T-cell (primary cell): ENCODE measurements at regions not wholly inside any gene's neighbourhood (a gene's known extent, or its start where the extent isn't known, plus 50 kb on each side); places are given as distances from the start of the nearest gene placed in this dataset.

Experiments used
- ATAC-seq, 4 experiments: fragments of 200-7000 bp in 3 of 4; fragments of 150-1000 bp in 1 of 4; cut with Tn5 transposase; replicated peaks in 1 of 4; 1 replicate in 3 of 4; 2 replicates in 1 of 4; pipeline ENCODE4 v1.10.0; 2021; ENCODE audit warnings: moderate library complexity in 3 of 4, mild to moderate bottlenecking in 2 of 4, moderate number of reproducible peaks in 1 of 4
- CTCF ChIA-PET, 2 donors: fragments of 300-600 bp; sonication (Branson Sonifier 250); formaldehyde crosslinking; loops; one replicate each; lab custom pipeline; 2022; ENCODE audit warnings: antibody characterized with exemption in 2 of 2; lab: Charles Lee
- POLR2A ChIA-PET, 2 donors: fragments of 300-600 bp; sonication (Branson Sonifier 250); formaldehyde crosslinking; loops; one replicate each; lab custom pipeline; 2022; ENCODE audit warnings: antibody characterized with exemption in 2 of 2; lab: Charles Lee
- DNase-seq, 35 experiments: peaks; one replicate each; pipeline versions ENCODE4 v3.0.0 to v3.0.0-alpha.2; 2013 to 2023
- H3K27ac ChIP-seq: one replicate; pipeline ENCODE4 v1.5.1; 2013; ENCODE audit warnings: low read length
- H3K27me3 ChIP-seq, 2 experiments: replicated peaks in 1 of 2; 1 replicate in 1 of 2; 2 replicates in 1 of 2; pipeline versions ENCODE4 v1.6.1 to v1.7.0; 2013; ENCODE audit warnings: low read length in 1 of 2, mixed read lengths in 1 of 2; ENCODE audit not compliant: control insufficient read depth in 2 of 2, insufficient read depth in 2 of 2; ENCODE audit errors: extremely low read depth in 1 of 2
- H3K36me3 ChIP-seq, 2 donors: 1 replicate in 1 of 2; 2 replicates in 1 of 2; pipeline versions ENCODE4 v1.6.1 to v1.7.0; 2013; ENCODE audit warnings: low read length in 1 of 2; ENCODE audit not compliant: control insufficient read depth in 2 of 2, insufficient read depth in 1 of 2; ENCODE audit errors: extremely low read depth in 1 of 2
- H3K4me1 ChIP-seq, 2 experiments: 1 replicate in 1 of 2; 2 replicates in 1 of 2; pipeline versions ENCODE4 v1.6.1 to v1.7.0; 2013; ENCODE audit warnings: low read length in 2 of 2, mixed read lengths in 1 of 2; ENCODE audit not compliant: insufficient read depth in 2 of 2, control insufficient read depth in 1 of 2; ENCODE audit errors: extremely low read depth in 1 of 2
- H3K4me3 ChIP-seq, 2 donors: 1 replicate in 1 of 2; 2 replicates in 1 of 2; pipeline versions ENCODE4 v1.5.1 to v1.7.0; 2013; ENCODE audit warnings: mild to moderate bottlenecking in 2 of 2, low read length in 1 of 2, moderate library complexity in 1 of 2; ENCODE audit not compliant: control insufficient read depth in 1 of 2; ENCODE audit errors: extremely low read depth in 1 of 2
- H3K9me3 ChIP-seq: 2 replicates; pipeline ENCODE4 v1.7.0; 2013
- H3K27ac Mint-ChIP-seq, 2 donors: one replicate each; pipeline ENCODE4 v1.8.0; 2020 to 2021; ENCODE audit warnings: mild to moderate bottlenecking in 2 of 2, mixed read lengths in 2 of 2
- H3K27me3 Mint-ChIP-seq, 2 donors: one replicate each; pipeline ENCODE4 v1.8.0; 2021 to 2022; ENCODE audit warnings: mixed read lengths in 2 of 2
- H3K36me3 Mint-ChIP-seq: one replicate; pipeline ENCODE4 v1.8.0; 2021; ENCODE audit warnings: mixed read lengths
- H3K4me1 Mint-ChIP-seq, 3 donors: one replicate each; pipeline ENCODE4 v1.8.0; 2020 to 2022; ENCODE audit warnings: mixed read lengths in 3 of 3, mild to moderate bottlenecking in 1 of 3
- H3K4me3 Mint-ChIP-seq, 3 donors: one replicate each; pipeline ENCODE4 v1.8.0; 2020 to 2022; ENCODE audit warnings: mild to moderate bottlenecking in 3 of 3, mixed read lengths in 3 of 3, moderate library complexity in 3 of 3
- H3K9me3 Mint-ChIP-seq, 3 donors: one replicate each; pipeline ENCODE4 v1.8.0; 2020 to 2022; ENCODE audit warnings: mixed read lengths in 3 of 3
- WGBS: methylation state at CpG from one replicate; pipeline ENCODE4 v1.1.5; 2013; ENCODE audit warnings: missing lambda C conversion rate; ENCODE audit not compliant: insufficient coverage; 5-methylcytosine and 5-hydroxymethylcytosine counted together

- DNase-seq (no peak), ATAC-seq (no peak)
- no peaks in the 10 kb centered on the region for H3K36me3 Mint-ChIP-seq
- POLR2A ChIA-PET: no interaction called here
- no peaks in the 10 kb centered on the region for H3K27me3 ChIP-seq
- CTCF ChIA-PET: interaction anchor here in 1 of 2 donors (0.6 kb wide), 1 partner anchor 52 kb away, joined by 3 read pairs; no protein-coding TSS in a partner anchor
- H3K4me3 Mint-ChIP-seq: no peak overlapping the region
- H3K9me3 ChIP-seq: no peaks in the 10 kb centered on the region
- no peaks in the 10 kb centered on the region for H3K27me3 Mint-ChIP-seq
- no peaks in the 10 kb centered on the region for H3K36me3 ChIP-seq
- H3K4me1 ChIP-seq: no peaks in the 10 kb centered on the region
- no peaks in the 10 kb centered on the region for H3K9me3 Mint-ChIP-seq
- no peak overlapping the region for H3K27ac Mint-ChIP-seq
- WGBS: no CpG with 5 or more reads among the region's 1 CpG
- peaks cover 2 to 10% (median 8%) of the 10 kb centered on the region in 3 donors for H3K4me1 Mint-ChIP-seq
- no peak overlapping the region for H3K27ac ChIP-seq
- H3K4me3 ChIP-seq: no peak overlapping the region
Observed at GRCh38 chr3:176969066-176969465, 228.2 kb downstream of the TBL1XR1 start.

- ChIA-PET POLR2A (no interaction called here), CTCF (interaction anchor here in 1 of 2 donors (0.6 kb wide), 1 partner anchor 52 kb away, joined by 3 read pairs; no protein-coding TSS in a partner anchor)
- Histone ChIP-seq H3K4me1 (no peaks in the 10 kb centered on the region), H3K4me3 (no peak overlapping the region), H3K27ac (no peak overlapping the region), H3K36me3 (no peaks in the 10 kb centered on the region), H3K9me3 (no peaks in the 10 kb centered on the region), H3K27me3 (no peaks in the 10 kb centered on the region)
- H3K4me3 Mint-ChIP-seq: no peak overlapping the region
- H3K9me3 Mint-ChIP-seq: no peaks in the 10 kb centered on the region
- peaks cover 2 to 10% (median 8%) of the 10 kb centered on the region in 3 donors for H3K4me1 Mint-ChIP-seq
- no CpG with 5 or more reads among the region's 2 CpGs for WGBS
- no peaks in the 10 kb centered on the region for H3K36me3 Mint-ChIP-seq
- ATAC-seq: no peak
- DNase-seq: no peak
- H3K27ac Mint-ChIP-seq: no peak overlapping the region
- no peaks in the 10 kb centered on the region for H3K27me3 Mint-ChIP-seq
Observed at GRCh38 chr3:176968631-176969030, 228.7 kb downstream of the TBL1XR1 start.

GRCh38 chr3:176967522-176967921, 229.8 kb downstream of the TBL1XR1 start:
- no peak overlapping the region for H3K4me3 Mint-ChIP-seq
- ChIA-PET POLR2A (interaction anchor here in 1 of 2 donors (0.6 kb wide), 1 partner anchor 28 kb away, joined by 3 read pairs; no protein-coding TSS in a partner anchor), CTCF (no interaction called here)
- ATAC-seq (no peak), DNase-seq (no peak)
- WGBS: 100% methylated on average over 1 of the region's 3 CpGs
- no peaks in the 10 kb centered on the region for H3K9me3 ChIP-seq
- H3K27ac Mint-ChIP-seq: no peak overlapping the region
- H3K4me1 ChIP-seq: no peaks in the 10 kb centered on the region
- H3K36me3 Mint-ChIP-seq: no peaks in the 10 kb centered on the region
- peaks cover 0 to 4% of the 10 kb centered on the region in 2 donors for H3K27me3 Mint-ChIP-seq
- H3K4me1 Mint-ChIP-seq: peaks cover 2 to 10% (median 8%) of the 10 kb centered on the region in 3 donors
- H3K36me3 ChIP-seq: no peaks in the 10 kb centered on the region
- no peaks in the 10 kb centered on the region for H3K9me3 Mint-ChIP-seq
- no peak overlapping the region for H3K27ac ChIP-seq
- H3K27me3 ChIP-seq: no peaks in the 10 kb centered on the region
- H3K4me3 ChIP-seq: no peak overlapping the region

- Histone ChIP-seq H3K27ac (no peak overlapping the region), H3K9me3 (no peaks in the 10 kb centered on the region), H3K4me1 (no peaks in the 10 kb centered on the region), H3K4me3 (no peak overlapping the region), H3K36me3 (no peaks in the 10 kb centered on the region), H3K27me3 (no peaks in the 10 kb centered on the region)
- no peaks in the 10 kb centered on the region for H3K36me3 Mint-ChIP-seq
- WGBS: 100% methylated on average over 2 of the region's 5 CpGs
- no peak overlapping the region for H3K27ac Mint-ChIP-seq
- peaks cover 0 to 6% of the 10 kb centered on the region in 2 donors for H3K27me3 Mint-ChIP-seq
- no peaks in the 10 kb centered on the region for H3K9me3 Mint-ChIP-seq
- ATAC-seq (no peak), DNase-seq (no peak)
- CTCF ChIA-PET: interaction anchor here in 1 of 2 donors (1.2 kb wide), 1 partner anchor 24 kb away, joined by 3 read pairs; no protein-coding TSS in a partner anchor
- POLR2A ChIA-PET: no interaction called here
- H3K4me1 Mint-ChIP-seq: peaks cover 2 to 10% (median 8%) of the 10 kb centered on the region in 3 donors
- H3K4me3 Mint-ChIP-seq: no peak overlapping the region
Observed at GRCh38 chr3:176964661-176965060, 232.6 kb downstream of the TBL1XR1 start.

- no peaks in the 10 kb centered on the region for H3K27me3 ChIP-seq
- no CpG with 5 or more reads among the region's 2 CpGs for WGBS
- no peak overlapping the region for H3K27ac ChIP-seq
- H3K27ac Mint-ChIP-seq: no peak overlapping the region
- no peak overlapping the region for H3K4me3 ChIP-seq
- no peak for ATAC-seq
- peaks cover 0 to 7% of the 10 kb centered on the region in 2 donors for H3K27me3 Mint-ChIP-seq
- H3K36me3 Mint-ChIP-seq: no peaks in the 10 kb centered on the region
- no peaks in the 10 kb centered on the region for H3K9me3 ChIP-seq
- H3K4me3 Mint-ChIP-seq: no peak overlapping the region
- H3K9me3 Mint-ChIP-seq: no peaks in the 10 kb centered on the region
- no peak for DNase-seq
- no peaks in the 10 kb centered on the region for H3K4me1 ChIP-seq
- H3K4me1 Mint-ChIP-seq: peaks cover 2 to 10% (median 8%) of the 10 kb centered on the region in 3 donors
- no peaks in the 10 kb centered on the region for H3K36me3 ChIP-seq
- ChIA-PET CTCF (no interaction called here), POLR2A (no interaction called here)
Observed at GRCh38 chr3:176961916-176962315, 235.4 kb downstream of the TBL1XR1 start.

- ATAC-seq: no peak
- no peaks in the 10 kb centered on the region for H3K36me3 ChIP-seq
- H3K27me3 ChIP-seq: no peaks in the 10 kb centered on the region
- ChIA-PET POLR2A (interaction anchor here in 1 of 2 donors (0.7 kb wide), 1 partner anchor 729 kb away, joined by 4 read pairs; no protein-coding TSS in a partner anchor), CTCF (no interaction called here)
- no peaks in the 10 kb centered on the region for H3K9me3 ChIP-seq
- no peak overlapping the region for H3K4me3 ChIP-seq
- no peaks in the 10 kb centered on the region for H3K4me1 ChIP-seq
- H3K27me3 Mint-ChIP-seq: peaks cover 0 to 7% of the 10 kb centered on the region in 2 donors
- DNase-seq: no peak
- H3K4me3 Mint-ChIP-seq: no peak overlapping the region
- H3K36me3 Mint-ChIP-seq: no peaks in the 10 kb centered on the region
- H3K27ac ChIP-seq: no peak overlapping the region
- H3K27ac Mint-ChIP-seq: no peak overlapping the region
- no peaks in the 10 kb centered on the region for H3K9me3 Mint-ChIP-seq
- peaks cover 0 to under 1% (median under 1%) of the 10 kb centered on the region in 3 donors for H3K4me1 Mint-ChIP-seq
- no CpG with 5 or more reads among the region's 10 CpGs for WGBS
Observed at GRCh38 chr3:176959867-176960266, 237.4 kb downstream of the TBL1XR1 start.
